ENCODE measurements at regions not wholly inside any gene's neighbourhood (a gene's known extent, or its start where the extent isn't known, plus 50 kb on each side); places are given as distances from the start of the nearest gene placed in this dataset.

GRCh38 chr2:41958251-41958650 is 89.6 kb upstream of the PKDCC start:
- TF ChIP-seq POLR2A (IDR thresholded peaks at IDR 0.05) (no peak), CTCF (IDR thresholded peaks at IDR 0.05) (no peak)
- H3K4me3 ChIP-seq (ENCODE audit: low read depth, poor library complexity, severe bottlenecking), result no peak overlapping the region
- 28 to 29% methylated on average over 4 of the region's 4 CpGs for WGBS, 2 donors
- intact Hi-C loops (cut with DNase I; ENCODE audit: low total_unique reads), result no loop called here
- no peak for DNase-seq (ENCODE audit: low spot score in 2 of 2)

- WGBS, 2 donors, result 93% methylated on average over 2 of the region's 2 CpGs
- intact Hi-C loops (cut with DNase I; ENCODE audit: low total_unique reads), result no loop called here
- TF ChIP-seq POLR2A (IDR thresholded peaks at IDR 0.05), result no peak
- H3K4me3 ChIP-seq (ENCODE audit: low read depth, poor library complexity, severe bottlenecking), result no peak overlapping the region
- DNase-seq (ENCODE audit: low spot score in 2 of 2), result no peak
These were observed 89.0 kb upstream of the PKDCC start for GRCh38 chr2:41958775-41959174.

GRCh38 chr2:41959760-41960159 is 88.1 kb upstream of the PKDCC start:
- 89 to 94% methylated on average over 2 of the region's 2 CpGs for WGBS, 2 donors
- DNase-seq (ENCODE audit: low spot score in 2 of 2), result no peak
- intact Hi-C loops (cut with DNase I; ENCODE audit: low total_unique reads), result no loop called here
- no peak for TF ChIP-seq CTCF (IDR thresholded peaks at IDR 0.05)
- TF ChIP-seq POLR2A (IDR thresholded peaks at IDR 0.05), result no peak
- no peak overlapping the region for H3K4me3 ChIP-seq (ENCODE audit: low read depth, poor library complexity, severe bottlenecking)

- 60 to 67% methylated on average over 5 of the region's 5 CpGs for WGBS, 2 donors
- DNase-seq (ENCODE audit: low spot score in 2 of 2), result no peak
- TF ChIP-seq CTCF (IDR thresholded peaks at IDR 0.05) (no peak), POLR2A (IDR thresholded peaks at IDR 0.05) (no peak)
- intact Hi-C loops (cut with DNase I; ENCODE audit: low total_unique reads), result no loop called here
- H3K4me3 ChIP-seq (ENCODE audit: low read depth, poor library complexity, severe bottlenecking), result no peak overlapping the region
These were observed 84.7 kb upstream of the PKDCC start for GRCh38 chr2:41962922-41963622.

GRCh38 chr2:41963661-41964525 is 83.9 kb upstream of the PKDCC start:
- intact Hi-C loops (cut with DNase I; ENCODE audit: low total_unique reads), result no loop called here

More at GRCh38 chr2:41963661-41964525, 83.9 kb upstream of the PKDCC start:
- 52 to 57% methylated on average over 10 of the region's 10 CpGs for WGBS, 2 donors
- no peak overlapping the region for H3K4me3 ChIP-seq (ENCODE audit: low read depth, poor library complexity, severe bottlenecking)
- TF ChIP-seq POLR2A (IDR thresholded peaks at IDR 0.05) (no peak), CTCF (IDR thresholded peaks at IDR 0.05) (no peak)
- no peak for DNase-seq (ENCODE audit: low spot score in 2 of 2)
